ENCODE measurements at regions not wholly inside any gene's neighbourhood (a gene's known extent, or its start where the extent isn't known, plus 50 kb on each side); places are given as distances from the start of the nearest gene placed in this dataset.
A peak's percentile ranks its signal among the peaks of the same experiment; 100 is the strongest.

DNA sequence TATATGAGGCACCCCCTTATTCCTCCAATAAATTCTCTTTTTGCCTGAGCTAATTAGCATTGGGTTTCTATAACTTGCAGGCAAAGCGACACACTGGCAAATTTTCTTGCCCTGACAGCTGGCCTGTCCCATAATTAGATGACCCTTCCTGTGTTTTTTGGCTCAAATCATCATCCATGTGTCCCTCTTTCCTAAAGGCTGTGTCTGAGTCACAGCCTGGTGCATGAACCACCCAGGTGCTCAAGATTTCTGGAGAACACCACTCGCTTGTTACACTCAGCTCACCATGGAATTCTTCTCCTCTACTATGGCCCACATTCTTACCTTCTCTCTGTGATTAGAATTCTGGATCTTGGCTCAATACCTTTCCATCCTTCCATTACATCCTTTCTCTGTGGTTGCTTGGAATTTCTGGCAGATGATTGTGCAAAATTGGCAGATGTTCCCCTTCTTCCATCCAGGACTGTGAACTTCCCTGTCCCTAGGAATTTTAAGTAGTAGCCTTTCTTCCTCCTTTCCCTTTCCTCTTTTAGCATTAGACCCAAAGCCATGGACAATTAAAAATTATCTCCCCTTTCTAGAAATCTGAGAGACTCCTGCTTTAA is 116.0 kb upstream of the ANKRD1 start:
- DNase-seq (ENCODE audit: low read depth) = no peak

DNA sequence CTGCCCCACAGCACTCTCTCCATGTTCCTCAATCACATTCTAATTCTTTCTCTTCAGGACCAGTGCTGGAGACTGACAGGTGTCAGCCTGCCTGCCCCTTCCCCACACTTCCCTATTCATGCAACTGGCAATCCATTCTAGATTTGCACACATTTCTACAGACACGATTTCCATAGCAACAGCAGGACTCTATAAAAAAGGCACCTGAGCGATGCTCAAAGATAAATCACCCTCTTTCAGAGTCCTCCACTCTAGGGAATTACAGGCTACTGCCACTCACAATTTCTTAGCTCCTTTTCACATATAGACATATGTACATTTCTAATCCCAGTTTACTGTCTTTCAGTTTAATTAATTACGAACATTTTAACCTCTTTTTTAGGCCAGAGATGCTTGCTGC is 118.1 kb upstream of the ANKRD1 start:
- DNase-seq (ENCODE audit: low read depth) = no peak

DNA sequence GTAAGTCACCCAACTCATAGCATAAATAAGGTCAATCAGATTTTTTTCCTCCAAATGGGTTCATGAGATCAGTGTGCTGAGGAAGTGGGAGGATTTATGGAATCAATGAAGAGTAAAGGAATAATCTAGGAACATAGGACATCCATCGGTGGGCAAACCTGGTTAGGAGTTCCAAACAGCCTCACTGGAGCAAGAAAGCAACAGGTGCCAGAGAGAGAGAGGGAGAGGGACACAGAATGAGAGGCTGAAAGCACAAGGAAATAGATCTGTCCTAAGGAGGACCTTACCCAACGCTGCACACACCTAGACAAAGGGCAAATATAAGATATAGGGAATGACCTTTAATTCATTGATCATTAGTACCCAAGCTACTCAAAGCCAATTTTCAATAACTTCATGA is 119.5 kb upstream of the ANKRD1 start:
- no peak for DNase-seq (ENCODE audit: low read depth)

DNA sequence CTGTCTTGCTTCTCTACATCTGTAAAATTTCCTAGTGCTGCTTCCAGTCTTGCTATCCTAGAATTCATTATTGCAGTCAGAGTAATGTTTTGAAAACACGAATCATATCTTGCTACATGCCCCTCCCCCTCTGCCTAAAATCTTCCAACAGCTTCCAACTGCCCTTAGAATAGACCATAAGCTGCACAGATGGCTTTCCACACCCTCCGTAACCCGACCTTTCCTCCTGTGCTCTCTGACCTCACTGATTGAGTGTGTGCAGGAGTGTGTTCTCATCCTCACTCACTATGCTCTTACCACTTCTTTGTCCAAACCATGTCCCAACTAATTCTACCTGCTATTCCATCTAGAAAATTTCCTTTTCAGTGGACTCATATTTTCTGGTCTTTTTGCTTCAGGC is 121.2 kb upstream of the ANKRD1 start:
- DNase-seq (ENCODE audit: low read depth) = no peak

DNA sequence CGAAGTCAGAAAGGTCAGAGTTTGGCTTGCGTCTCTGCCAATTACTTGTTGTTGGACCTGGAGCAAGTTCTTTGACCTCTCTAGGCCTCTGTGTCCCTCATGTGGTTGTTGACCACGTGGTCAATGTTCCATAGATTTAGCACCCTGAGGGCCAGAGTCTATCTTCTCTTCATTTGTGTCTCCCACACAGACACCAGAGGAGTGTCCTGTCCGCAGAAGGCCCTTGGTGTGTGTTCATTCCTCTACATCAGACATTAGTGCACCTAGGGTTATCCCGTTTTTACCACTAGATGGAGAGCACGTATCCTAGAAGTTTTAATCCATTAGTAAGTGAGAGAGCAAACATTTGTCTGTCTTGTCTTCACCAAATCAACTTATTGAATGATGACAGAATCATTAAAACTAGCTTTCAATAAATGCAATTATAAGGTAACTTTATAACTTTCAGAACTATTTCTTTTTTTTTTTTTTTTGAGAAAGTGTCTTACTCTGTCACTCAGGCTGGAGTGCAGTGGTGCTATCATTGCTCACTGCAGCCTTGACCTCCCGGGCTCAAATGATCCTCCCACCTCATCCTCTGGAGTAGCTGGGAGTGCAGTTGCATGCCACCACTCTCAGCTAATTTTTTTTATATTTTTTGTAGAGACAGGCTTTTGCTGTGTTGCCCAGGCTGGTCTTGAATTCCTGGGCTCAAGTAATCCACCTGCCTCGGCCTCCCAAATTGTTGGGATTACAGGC is 122.5 kb upstream of the ANKRD1 start:
- DNase-seq (ENCODE audit: low read depth) = no peak

DNA sequence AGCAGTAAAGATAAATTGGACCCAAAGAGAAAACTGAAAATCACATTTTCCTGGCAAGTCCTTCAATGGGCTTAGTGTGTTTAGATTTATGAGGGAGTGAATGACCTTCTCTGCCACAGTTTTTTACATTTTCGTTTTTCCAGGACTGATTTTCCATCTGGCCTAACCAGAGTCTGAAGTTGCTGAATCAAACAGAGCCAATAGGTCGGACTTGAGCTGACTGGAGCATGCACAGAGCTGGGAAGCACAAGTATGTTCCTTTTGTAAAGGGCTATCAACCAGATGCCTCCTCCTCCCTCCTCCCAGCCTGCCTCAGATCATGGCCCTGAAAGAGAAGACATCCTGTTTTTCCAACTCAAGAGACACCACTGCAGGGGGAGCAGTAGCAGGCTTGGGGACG is 126.0 kb upstream of the ANKRD1 start:
- DNase-seq (ENCODE audit: low read depth) = no peak

DNA sequence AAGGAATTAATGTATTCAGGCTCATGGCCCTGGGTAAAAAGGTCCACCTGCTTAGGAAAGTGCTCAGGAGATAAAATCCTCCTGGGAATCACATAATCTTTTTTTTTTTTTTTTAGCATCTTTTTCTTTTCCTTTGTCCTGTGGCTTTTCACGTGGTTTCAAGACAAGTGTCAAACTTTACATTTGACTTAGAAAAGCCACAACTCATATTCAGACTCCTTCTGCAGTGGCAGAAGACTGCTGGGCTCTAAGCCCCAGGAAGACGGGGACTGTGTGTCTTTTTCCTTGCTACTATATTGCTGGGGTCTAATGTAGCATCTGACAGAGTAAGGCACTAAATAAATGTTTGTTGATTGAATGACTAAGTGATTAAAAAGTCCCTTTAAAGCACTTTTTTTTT is 127.5 kb upstream of the ANKRD1 start:
- DNase-seq (ENCODE audit: low read depth) = no peak

DNA sequence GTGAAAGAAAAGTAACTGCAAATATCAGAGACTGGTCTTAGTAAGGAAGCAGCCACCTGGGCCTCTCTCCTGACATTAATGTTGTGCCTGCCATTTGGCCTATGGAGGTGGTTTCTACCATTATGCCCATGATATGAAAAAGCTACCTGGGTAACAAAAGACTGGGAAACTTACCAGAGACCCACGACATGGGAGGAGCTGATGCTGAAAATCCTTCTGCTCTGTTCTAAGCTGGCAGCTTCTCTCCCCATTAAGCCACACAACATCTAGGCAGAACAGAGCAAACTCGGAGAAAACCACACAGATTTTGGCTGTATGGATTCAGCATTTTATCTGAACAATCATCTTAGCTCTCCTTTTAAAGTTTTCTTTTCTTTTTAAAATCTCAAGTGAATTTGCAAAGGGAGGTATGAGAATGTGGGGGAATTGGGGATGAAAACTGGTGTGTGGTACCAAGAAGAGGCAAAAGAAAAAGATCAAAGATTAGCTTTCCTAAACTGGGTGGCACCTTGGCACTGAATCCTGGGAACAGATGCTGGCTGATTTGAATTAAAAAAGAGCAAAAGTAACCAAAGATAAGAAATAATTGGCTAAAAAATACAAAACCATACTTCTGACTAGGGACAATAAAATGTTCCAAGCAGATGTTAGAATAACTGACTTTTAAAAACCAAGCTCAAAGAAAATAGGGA is 128.6 kb upstream of the ANKRD1 start:
- DNase-seq (ENCODE audit: low read depth) = no peak

DNA sequence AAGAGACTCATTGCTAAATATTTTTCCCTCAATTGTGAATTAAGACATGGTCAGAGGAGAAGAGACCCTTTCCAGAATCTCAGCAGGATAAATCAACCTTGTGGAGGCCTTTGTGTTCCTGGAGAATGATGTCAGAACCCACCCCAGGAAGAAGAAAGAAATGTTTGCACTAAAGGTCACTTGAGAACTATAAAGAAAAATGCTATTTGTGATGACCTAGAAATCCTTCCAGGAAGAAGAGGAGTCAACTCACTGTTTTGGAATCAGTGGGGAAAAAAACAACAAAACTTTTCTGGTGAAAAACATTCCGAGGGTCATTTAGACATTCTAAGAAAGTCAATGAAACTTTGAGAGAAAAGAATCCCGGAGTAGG is 129.1 kb upstream of the ANKRD1 start:
- no peak for DNase-seq (ENCODE audit: low read depth)

DNA sequence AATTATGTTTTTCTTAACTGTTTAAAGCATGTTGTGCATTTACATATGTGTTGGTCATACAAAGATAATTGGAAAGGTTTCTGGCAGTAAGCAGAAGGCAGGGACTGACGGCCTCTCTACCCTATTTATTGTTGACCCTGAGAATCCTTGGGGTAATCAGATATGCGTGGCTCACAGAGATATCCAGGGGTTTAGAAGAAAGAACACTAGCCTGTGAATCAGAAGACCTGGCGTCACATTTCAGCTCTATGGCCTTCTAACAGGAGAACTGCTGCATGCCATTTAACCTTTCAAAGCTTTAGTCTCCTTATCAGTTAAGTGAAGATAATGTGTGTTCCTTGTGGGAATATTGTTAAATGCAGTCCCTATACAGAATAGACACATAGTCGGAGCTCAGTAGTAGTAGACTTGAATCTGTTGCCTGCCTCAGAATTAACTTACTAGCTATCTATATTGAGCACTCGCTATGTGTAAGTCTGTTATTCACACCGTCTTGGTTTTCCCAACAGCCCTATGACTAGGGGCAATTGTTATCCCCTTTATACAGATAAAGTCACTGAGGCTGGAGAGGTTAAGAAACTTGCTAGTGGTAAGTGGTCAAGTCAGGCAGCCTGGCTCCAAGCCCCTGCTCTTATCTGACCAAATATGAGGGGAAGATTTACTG is 129.6 kb upstream of the ANKRD1 start:
- DNase-seq (ENCODE audit: low read depth) = no peak

DNA sequence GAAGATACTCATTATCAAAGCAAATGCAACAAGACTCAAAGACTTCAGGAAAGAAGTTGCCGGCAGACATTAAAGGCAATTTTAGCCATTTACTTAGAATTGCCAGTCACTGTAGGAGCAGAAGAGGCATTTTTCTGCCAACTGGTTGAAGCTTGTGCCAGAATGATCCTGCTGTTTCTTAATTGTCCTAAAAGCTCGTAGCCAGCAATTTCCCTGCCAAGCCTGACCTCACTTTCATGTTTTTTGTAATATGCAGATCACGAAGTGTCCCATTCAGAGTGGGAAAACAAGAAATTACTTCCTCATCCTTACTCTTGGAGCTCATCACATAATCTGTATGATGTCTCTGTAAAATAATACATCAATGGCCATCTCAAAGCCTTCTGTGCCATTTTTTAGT is 130.9 kb upstream of the ANKRD1 start:
- DNase-seq (ENCODE audit: low read depth) = no peak

DNA sequence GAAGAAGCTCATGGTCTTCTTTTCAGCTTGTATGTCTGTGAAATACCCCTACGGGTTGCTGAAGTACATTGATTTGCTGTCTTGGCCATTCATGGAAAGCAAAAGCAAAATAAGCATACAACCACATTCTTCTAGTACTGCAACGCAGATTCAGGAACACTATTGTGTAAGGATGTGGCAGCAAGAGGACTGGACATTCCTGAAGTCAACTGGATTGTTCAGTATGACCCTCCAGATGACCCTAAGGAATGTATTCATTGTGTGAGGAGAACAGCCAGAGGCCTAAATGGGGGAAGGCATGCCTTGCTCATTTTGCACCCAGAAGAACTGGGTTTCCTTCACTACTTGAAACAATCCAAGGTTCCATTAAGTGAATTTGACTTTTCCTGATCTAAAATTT is 133.4 kb upstream of the ANKRD1 start:
- DNase-seq (ENCODE audit: low read depth) = peak; percentile 6

DNA sequence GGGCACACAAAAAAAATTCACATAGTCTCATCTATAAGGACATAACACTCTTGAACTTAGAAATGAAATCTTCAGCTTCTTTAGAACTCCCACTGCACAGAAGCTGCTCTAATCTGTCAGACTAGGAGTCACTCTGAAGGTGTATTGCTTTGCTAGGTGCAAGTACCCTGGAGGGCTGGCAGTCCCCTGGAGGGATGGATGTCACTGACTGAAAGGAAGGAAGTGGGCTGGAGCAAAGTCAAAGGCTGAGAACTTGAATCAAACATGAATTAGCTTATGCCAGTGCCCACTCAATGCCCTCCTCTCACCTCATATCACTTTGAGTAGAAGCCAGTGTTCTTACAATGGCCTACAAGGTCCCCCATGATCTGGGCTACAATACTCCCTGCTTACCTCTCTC is 140.3 kb upstream of the ANKRD1 start:
- DNase-seq (ENCODE audit: low read depth) = no peak

DNA sequence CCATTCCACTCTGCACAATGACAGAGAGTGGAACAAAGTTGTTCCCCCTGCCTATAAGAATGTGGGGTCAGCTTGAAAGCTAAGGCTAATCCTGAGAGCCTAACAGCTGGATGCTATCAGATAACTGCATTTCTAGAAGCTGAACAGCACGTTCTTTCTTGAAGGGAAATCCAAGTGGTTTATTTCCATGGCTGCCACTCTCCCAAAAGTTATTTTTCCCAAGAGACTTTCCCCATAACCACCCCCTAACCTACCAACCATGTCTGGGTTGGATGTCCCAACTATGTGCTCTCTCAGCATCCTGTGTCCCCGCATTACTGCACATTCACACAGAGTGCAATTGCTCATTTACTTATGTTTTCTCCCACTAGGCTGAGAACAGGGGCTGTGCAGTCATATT is 140.7 kb upstream of the ANKRD1 start:
- DNase-seq (ENCODE audit: low read depth) = no peak

DNA sequence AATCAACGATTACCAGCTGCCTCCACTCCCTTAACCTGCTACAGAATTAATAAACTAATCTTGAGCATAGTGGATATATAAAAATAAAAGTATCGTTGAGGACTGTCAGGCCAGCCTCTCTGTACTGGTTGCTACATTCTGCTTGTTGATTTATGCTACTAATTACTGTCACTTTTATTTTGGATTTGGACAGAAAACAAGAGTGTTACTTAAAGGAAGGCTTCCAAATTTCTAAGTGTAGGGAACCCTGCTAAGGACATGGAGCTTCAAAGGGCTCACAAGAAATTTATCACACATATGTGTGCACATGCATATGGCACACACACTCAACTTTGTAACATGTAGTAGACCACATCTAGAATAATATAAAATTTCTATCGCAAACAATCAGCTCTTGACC is 141.2 kb upstream of the ANKRD1 start:
- no peak for DNase-seq (ENCODE audit: low read depth)

DNA sequence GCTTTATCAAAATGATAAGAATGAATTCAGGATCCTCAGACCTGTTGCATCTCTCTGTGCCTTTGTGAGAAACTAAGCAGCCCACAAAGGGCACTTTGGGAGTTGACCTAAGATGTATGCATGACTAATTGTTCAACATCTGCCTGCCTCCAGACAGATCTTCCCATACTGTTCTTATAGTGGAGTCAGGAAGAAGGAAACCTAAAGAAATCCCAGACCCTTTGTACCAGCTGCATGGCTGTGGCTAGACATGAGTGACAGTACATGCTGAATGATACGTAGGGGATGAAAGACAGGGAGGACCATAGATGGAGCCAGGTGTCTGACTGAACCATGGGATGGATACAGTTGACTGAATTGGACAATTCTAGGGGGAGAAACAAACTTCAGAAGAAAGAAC is 148.7 kb upstream of the PCGF5 start:
- DNase-seq (ENCODE audit: low read depth) = no peak

DNA sequence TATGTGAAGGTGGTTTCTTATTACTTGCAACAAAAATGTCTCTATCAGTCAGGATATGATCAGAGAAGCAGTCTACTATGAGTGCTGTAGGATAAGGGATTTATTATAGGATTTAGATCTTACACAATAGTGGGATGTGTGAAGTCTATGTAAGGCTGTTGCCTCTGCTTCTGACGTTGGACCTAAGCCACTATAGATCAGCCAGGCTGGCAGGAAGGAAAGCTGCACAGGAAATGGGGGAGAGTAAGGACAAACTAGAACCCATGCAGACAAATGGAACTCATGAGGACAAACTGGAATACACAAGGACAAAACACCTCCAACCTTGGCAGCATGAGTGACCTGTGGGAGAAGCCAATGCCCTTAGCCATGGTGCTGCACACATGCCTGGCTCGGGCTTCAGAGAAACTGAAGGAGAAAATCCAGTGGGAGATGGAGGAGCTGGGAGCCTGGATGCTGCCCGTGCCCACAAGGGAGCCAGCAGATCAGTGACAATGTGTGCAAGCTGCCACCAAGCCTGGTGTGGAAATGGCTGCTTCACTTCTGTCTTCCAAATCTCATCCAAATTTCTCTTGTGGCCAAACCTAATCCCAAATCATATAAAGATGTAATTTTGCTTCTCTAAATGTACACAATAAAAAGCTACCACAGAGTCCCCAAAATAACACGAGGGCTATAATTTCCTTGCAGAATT is 147.0 kb upstream of the PCGF5 start:
- DNase-seq (ENCODE audit: low read depth) = no peak

DNA sequence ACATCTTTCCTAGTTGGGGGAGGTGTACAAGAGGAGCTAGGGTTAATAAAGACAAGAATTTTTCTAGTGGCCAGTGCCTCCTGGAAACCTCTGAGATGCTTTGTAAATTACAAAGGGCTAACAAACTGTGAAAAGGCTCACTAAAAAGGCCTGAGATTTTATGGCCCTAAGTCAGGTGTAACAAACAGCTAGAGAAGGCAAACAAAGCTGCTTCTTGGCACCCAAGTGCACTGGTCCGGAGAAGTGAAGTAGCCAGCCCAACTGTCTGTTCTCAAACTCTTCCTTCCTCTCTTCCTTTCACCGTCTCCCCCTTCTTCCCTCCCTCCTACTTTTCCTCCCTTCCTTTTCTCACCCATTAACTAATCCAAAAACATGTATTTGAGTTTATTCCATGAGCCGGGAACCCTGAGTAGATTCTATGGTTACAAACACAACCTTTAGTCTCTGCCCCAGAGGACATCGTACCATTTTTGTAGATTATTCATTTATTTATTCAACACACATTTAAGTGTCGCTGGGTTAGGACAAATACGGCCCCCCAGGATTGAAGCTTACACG is 143.4 kb upstream of the PCGF5 start:
- no peak for DNase-seq (ENCODE audit: low read depth)

DNA sequence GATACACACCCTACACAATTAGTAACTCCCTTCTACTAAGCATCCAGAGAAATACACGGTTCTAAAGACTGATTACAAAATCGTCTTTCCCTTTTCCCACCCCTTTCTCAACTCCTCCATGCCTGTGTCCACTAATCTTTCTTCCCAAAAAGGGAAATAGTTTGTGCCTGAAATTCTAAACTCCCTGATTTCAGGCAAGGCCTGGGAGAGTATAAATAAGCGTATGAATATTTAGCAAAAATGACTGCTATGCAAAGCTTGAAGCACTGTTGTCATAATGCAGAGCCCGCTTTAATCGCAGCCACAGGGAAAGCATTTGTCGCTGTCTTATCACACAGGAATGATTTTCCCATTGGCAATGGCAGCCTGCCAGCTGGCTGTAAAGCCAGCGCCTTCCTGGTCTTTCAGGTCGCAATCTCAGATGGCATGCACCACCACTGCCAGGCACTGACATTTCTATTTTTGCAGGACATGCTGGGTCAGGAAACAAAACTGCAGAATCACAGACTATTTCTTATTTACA is 142.9 kb upstream of the PCGF5 start:
- no peak for DNase-seq (ENCODE audit: low read depth)

DNA sequence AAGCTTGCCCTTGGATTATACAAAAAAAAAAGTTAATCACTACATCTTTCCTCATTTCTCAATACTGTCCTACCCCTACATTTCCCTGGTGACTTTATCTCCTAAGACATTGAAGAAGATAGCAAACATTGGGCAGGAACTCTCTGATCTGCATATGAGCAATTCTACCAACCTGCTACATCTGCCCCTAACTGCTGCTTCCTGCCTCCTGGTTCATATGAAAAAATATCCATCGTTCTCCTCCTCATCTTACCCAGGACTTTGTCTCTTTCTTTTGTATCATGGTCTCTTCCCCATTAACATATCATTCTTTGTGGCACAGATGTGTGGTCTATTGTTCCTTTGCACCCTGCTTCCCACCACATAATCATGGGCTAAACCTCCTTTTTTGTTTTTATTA is 139.7 kb upstream of the PCGF5 start:
- no peak for DNase-seq (ENCODE audit: low read depth)

DNA sequence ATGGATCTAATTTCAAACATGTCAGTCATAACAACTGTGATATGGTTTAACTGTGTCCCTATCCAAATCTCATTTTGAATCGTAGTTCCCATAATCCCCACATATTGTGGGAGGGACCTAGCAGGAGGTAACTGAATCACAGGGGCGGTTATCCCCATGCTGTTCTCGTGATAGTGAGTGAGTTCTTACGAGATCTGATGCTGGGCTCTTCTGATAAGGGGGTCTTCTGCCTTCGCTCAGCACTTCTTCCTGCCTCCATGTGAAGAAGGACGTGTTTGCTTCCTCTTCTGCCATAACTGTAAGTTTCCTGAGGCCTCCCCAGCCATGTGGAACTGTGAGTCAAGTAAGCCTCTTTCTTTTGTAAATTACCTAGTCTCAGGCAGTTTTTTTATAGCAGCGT is 138.0 kb upstream of the PCGF5 start:
- no peak for DNase-seq (ENCODE audit: low read depth)
